K562 (cell line): ENCODE measurements at regions not wholly inside any gene's neighbourhood (a gene's known extent, or its start where the extent isn't known, plus 50 kb on each side); places are given as distances from the start of the nearest gene placed in this dataset.
"Not testable (repeated sequence)": the region's sequence is repeated elsewhere in the genome, so short reads cannot be mapped to it uniquely, and the experiment has no call there.

Source experiments
- XRCC5 ChIP-seq: fragments of 200-400 bp; formaldehyde crosslinking; IDR thresholded peaks from 2 replicates; pipeline ENCODE4 v1.6.1; 2017; ENCODE audit warnings: low read depth, mild to moderate bottlenecking, low read length
- ZNF699 ChIP-seq: fragments of 250-450 bp; sonication (Bioruptor Pico); IDR thresholded peaks from 2 replicates; pipeline ENCODE4 v1.8.0; 2021; ENCODE audit warnings: mild to moderate bottlenecking, moderate library complexity; ENCODE audit not compliant: insufficient replicate concordance

DNA sequence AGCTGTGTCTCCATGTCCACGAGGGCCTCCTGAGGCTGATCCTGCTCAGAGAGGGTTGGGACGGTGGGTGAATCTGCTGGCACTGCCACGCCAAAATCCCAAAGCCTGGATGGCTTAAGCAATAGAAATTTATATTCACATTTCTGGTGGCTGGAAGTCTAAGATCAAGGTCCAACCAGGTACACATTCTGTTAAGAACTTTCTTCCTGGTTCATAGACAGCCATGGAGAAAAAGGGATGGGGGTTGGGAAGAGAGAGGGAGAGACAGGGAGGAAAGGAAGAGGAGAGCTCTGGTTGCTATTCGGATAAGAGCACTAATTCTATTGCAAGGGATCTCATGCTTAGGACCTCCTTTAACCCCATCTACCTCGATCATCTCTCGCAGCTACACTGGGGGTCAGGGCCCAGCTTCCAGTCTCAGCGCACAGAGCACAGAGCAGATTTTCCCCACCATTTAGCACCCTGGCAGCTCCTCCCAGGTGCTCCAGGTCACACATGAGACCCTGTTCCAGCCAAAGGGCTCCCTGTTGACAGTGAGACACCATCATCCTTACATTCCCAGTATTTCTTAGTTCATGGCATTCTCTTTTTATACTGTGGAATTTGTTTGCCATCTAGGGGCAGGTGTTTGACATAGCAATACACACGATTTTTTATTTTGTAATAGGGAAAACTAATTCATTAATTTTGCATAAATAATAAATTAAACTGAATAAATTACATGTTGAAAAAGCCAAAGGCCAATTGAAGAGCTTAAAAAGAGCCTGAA lies 615.6 kb downstream of the RPIA start:
- not testable (repeated sequence) for TF ChIP-seq XRCC5; ZNF699 (CRISPR knock-in tag)
